WTC11 (cell line): ENCODE measurements at regions not wholly inside any gene's neighbourhood (a gene's known extent, or its start where the extent isn't known, plus 50 kb on each side); places are given as distances from the start of the nearest gene placed in this dataset.

Experiments used
- FOXK1 ChIP-seq: sonication (generic); formaldehyde crosslinking; IDR thresholded peaks from 2 replicates; pipeline ENCODE4 v1.8.0; 2022; ENCODE audit warnings: mild to moderate bottlenecking, moderate library complexity, missing genetic modification reagents
- JUN ChIP-seq: sonication (generic); formaldehyde crosslinking; IDR thresholded peaks from 2 replicates; pipeline ENCODE4 v1.8.0; 2023; ENCODE audit warnings: mild to moderate bottlenecking, missing genetic modification reagents
- SMAD3 ChIP-seq: sonication (generic); formaldehyde crosslinking; IDR thresholded peaks from 2 replicates; pipeline ENCODE4 v1.8.0; 2022; ENCODE audit warnings: missing genetic modification reagents, mild to moderate bottlenecking, borderline replicate concordance
- TEAD4 ChIP-seq: sonication (generic); formaldehyde crosslinking; IDR thresholded peaks from 2 replicates; pipeline ENCODE4 v1.8.0; 2022; ENCODE audit warnings: mild to moderate bottlenecking, missing genetic modification reagents
- ZNF317 ChIP-seq: sonication (generic); formaldehyde crosslinking; IDR thresholded peaks from 2 replicates; pipeline ENCODE4 v1.8.1; 2023; ENCODE audit warnings: low read depth, mild to moderate bottlenecking, moderate library complexity, missing genetic modification reagents, borderline replicate concordance
- TF ChIP-seq, protein P1 (sequence below): sonication (generic); formaldehyde crosslinking; IDR thresholded peaks from 2 replicates; pipeline ENCODE4 v1.8.0; 2022; ENCODE audit warnings: mild to moderate bottlenecking, missing genetic modification reagents
- TF ChIP-seq, protein P2 (sequence below): fragments of 200-600 bp; IDR thresholded peaks from 2 replicates; pipeline ENCODE4 v1.8.0; 2022; ENCODE audit warnings: antibody characterized with exemption
- TF ChIP-seq, protein P3 (sequence below): sonication (generic); formaldehyde crosslinking; IDR thresholded peaks from 2 replicates; pipeline ENCODE4 v1.8.1; 2023; ENCODE audit warnings: mild to moderate bottlenecking, moderate library complexity, missing genetic modification reagents
- TF ChIP-seq, protein P4 (sequence below): sonication (generic); formaldehyde crosslinking; conservative IDR thresholded peaks from 2 replicates; pipeline ENCODE4 v1.8.1; 2022; ENCODE audit warnings: mild to moderate bottlenecking, missing genetic modification reagents
- TF ChIP-seq, protein P5 (sequence below): sonication (generic); formaldehyde crosslinking; IDR thresholded peaks from 2 replicates; pipeline ENCODE4 v1.8.1; 2023; ENCODE audit warnings: mild to moderate bottlenecking, missing genetic modification reagents, moderate library complexity

DNA sequence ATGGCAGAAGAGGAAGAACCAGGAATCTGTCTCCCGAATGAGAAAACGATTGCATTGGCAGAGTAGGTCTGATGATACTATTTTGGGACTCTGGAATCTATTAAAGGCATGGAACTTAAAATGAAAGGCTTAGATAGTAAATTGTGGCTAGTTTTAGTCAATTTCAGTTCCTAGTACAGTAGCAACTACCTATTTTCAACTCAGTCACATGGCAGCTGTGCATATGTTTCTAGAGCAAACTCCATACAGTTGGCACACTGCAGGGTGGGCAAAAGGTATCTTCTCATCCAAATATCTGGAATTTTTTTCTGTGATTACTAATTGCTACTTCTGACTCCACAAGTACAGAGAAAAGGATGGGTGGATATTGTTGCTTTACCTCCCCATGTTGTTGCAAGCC is 663.6 kb downstream of the PCDH7 start:
- TF ChIP-seq, protein P1, sequence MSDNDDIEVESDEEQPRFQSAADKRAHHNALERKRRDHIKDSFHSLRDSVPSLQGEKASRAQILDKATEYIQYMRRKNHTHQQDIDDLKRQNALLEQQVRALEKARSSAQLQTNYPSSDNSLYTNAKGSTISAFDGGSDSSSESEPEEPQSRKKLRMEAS: no peak
- TF ChIP-seq, protein P2, sequence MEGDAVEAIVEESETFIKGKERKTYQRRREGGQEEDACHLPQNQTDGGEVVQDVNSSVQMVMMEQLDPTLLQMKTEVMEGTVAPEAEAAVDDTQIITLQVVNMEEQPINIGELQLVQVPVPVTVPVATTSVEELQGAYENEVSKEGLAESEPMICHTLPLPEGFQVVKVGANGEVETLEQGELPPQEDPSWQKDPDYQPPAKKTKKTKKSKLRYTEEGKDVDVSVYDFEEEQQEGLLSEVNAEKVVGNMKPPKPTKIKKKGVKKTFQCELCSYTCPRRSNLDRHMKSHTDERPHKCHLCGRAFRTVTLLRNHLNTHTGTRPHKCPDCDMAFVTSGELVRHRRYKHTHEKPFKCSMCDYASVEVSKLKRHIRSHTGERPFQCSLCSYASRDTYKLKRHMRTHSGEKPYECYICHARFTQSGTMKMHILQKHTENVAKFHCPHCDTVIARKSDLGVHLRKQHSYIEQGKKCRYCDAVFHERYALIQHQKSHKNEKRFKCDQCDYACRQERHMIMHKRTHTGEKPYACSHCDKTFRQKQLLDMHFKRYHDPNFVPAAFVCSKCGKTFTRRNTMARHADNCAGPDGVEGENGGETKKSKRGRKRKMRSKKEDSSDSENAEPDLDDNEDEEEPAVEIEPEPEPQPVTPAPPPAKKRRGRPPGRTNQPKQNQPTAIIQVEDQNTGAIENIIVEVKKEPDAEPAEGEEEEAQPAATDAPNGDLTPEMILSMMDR: no peak
- TF ChIP-seq ZNF317 (CRISPR knock-in tag) (no peak), JUN (no peak), TEAD4 (CRISPR knock-in tag) (no peak), SMAD3 (no peak), FOXK1 (CRISPR knock-in tag) (no peak)
- TF ChIP-seq, protein P3, sequence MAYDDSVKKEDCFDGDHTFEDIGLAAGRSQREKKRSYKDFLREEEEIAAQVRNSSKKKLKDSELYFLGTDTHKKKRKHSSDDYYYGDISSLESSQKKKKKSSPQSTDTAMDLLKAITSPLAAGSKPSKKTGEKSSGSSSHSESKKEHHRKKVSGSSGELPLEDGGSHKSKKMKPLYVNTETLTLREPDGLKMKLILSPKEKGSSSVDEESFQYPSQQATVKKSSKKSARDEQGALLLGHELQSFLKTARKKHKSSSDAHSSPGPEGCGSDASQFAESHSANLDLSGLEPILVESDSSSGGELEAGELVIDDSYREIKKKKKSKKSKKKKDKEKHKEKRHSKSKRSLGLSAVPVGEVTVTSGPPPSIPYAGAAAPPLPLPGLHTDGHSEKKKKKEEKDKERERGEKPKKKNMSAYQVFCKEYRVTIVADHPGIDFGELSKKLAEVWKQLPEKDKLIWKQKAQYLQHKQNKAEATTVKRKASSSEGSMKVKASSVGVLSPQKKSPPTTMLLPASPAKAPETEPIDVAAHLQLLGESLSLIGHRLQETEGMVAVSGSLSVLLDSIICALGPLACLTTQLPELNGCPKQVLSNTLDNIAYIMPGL (CRISPR knock-in tag): no peak
- TF ChIP-seq, protein P4, sequence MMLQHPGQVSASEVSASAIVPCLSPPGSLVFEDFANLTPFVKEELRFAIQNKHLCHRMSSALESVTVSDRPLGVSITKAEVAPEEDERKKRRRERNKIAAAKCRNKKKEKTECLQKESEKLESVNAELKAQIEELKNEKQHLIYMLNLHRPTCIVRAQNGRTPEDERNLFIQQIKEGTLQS: no peak
- TF ChIP-seq, protein P5, sequence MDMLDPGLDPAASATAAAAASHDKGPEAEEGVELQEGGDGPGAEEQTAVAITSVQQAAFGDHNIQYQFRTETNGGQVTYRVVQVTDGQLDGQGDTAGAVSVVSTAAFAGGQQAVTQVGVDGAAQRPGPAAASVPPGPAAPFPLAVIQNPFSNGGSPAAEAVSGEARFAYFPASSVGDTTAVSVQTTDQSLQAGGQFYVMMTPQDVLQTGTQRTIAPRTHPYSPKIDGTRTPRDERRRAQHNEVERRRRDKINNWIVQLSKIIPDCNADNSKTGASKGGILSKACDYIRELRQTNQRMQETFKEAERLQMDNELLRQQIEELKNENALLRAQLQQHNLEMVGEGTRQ (CRISPR knock-in tag): no peak
